K562 (cell line): ENCODE measurements at regions not wholly inside any gene's neighbourhood (a gene's known extent, or its start where the extent isn't known, plus 50 kb on each side); places are given as distances from the start of the nearest gene placed in this dataset.

ENCODE experiments used
- CBX5 ChIP-seq: IDR thresholded peaks from 2 replicates; pipeline ENCODE4 v1.6.1; 2014; ENCODE audit warnings: low read depth, borderline replicate concordance
- FOXJ2 ChIP-seq: fragments of 200-800 bp; sonication (Bioruptor generic); IDR thresholded peaks from 2 replicates; pipeline ENCODE4 v1.6.1; 2016; ENCODE audit warnings: missing genetic modification characterization, missing compliant biosample characterization
- JUND ChIP-seq, 2 experiments: IDR thresholded peaks; 2 replicates in 1 of 2; 3 replicates in 1 of 2; pipeline ENCODE4 v1.6.1; 2011; ENCODE audit warnings: borderline replicate concordance in 2 of 2, low read depth in 2 of 2, low read length in 2 of 2, improper control_type of control experiment in 1 of 2, missing biosample characterization in 1 of 2, missing genetic modification characterization in 1 of 2, missing genetic modification reagents in 1 of 2
- KDM2B ChIP-seq: fragments of 250-450 bp; sonication (Bioruptor Pico); IDR thresholded peaks from 2 replicates; pipeline ENCODE4 v1.8.0; 2021; ENCODE audit warnings: mild to moderate bottlenecking, moderate library complexity
- KLF6 ChIP-seq: fragments of 250-450 bp; sonication (Bioruptor Pico); IDR thresholded peaks from 2 replicates; pipeline ENCODE4 v1.4.0; 2020; ENCODE audit warnings: mild to moderate bottlenecking, moderate library complexity, borderline replicate concordance
- MAFK ChIP-seq: IDR thresholded peaks from 2 replicates; pipeline ENCODE4 v1.6.1; 2011; ENCODE audit warnings: low read length, improper control_type of control experiment
- PCBP1 ChIP-seq: fragments of 200-400 bp; formaldehyde crosslinking; IDR thresholded peaks from 2 replicates; pipeline ENCODE4 v1.6.1; 2018; ENCODE audit warnings: mild to moderate bottlenecking, low read depth, low read length; ENCODE audit not compliant: poor library complexity, severe bottlenecking
- POLR2AphosphoS2 ChIP-seq: IDR thresholded peaks from 2 replicates; pipeline ENCODE4 v1.6.1; 2012; ENCODE audit warnings: low read length, improper control_type of control experiment
- PPARD ChIP-seq: fragments of 250-450 bp; sonication (Bioruptor Pico); IDR thresholded peaks from 2 replicates; pipeline ENCODE4 v1.8.0; 2022; ENCODE audit warnings: inconsistent platforms, mild to moderate bottlenecking, moderate library complexity
- TCF3 ChIP-seq: sonication (generic); formaldehyde crosslinking; IDR thresholded peaks from 2 replicates; pipeline ENCODE4 v1.4.0; 2020; ENCODE audit warnings: mild to moderate bottlenecking, missing genetic modification reagents
- TRIM24 ChIP-seq, 2 experiments: fragments of 450-650 bp; IDR thresholded peaks; 2 replicates each; pipeline ENCODE4 v1.6.1; 2016
- ZBTB8A ChIP-seq: fragments of 450-650 bp; IDR thresholded peaks from 2 replicates; pipeline ENCODE4 v1.6.1; 2018; ENCODE audit warnings: mild to moderate bottlenecking, moderate library complexity; ENCODE audit not compliant: partially characterized antibody
- ZFP30 ChIP-seq: fragments of 250-450 bp; sonication (Bioruptor Pico); IDR thresholded peaks from 2 replicates; pipeline ENCODE4 v1.8.0; 2022; ENCODE audit warnings: moderate library complexity, mild to moderate bottlenecking, inconsistent platforms, borderline replicate concordance
- TF ChIP-seq, protein P1 (sequence below): fragments of 450-650 bp; IDR thresholded peaks from 2 replicates; pipeline ENCODE4 v1.6.1; 2016; ENCODE audit warnings: mild to moderate bottlenecking, moderate library complexity
- TF ChIP-seq, protein P2 (sequence below): fragments of 250-450 bp; sonication (Bioruptor Pico); IDR thresholded peaks from 2 replicates; pipeline ENCODE4 v1.4.0; 2020; ENCODE audit warnings: mild to moderate bottlenecking, moderate library complexity, borderline replicate concordance

DNA sequence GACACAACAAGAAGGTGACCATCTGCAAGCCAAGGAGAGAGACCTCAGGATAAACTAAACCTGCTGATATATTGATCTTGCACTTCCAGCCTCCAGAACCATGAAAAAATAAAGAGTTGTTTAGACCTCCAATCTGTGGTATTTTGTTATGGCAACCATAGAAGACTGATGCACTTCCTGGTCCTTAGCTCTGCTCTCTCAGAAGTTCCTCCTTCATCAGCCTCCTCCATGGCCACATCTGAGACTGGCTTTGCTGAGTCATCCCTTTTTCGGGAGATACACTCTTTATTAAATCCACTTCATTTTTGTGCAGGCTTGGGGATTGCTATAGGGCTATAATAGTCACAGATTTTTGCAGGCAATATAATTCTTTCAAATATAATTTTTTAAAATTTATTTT lies 89.6 kb upstream of the ATF7IP start (continued):
- TF ChIP-seq, protein P1, sequence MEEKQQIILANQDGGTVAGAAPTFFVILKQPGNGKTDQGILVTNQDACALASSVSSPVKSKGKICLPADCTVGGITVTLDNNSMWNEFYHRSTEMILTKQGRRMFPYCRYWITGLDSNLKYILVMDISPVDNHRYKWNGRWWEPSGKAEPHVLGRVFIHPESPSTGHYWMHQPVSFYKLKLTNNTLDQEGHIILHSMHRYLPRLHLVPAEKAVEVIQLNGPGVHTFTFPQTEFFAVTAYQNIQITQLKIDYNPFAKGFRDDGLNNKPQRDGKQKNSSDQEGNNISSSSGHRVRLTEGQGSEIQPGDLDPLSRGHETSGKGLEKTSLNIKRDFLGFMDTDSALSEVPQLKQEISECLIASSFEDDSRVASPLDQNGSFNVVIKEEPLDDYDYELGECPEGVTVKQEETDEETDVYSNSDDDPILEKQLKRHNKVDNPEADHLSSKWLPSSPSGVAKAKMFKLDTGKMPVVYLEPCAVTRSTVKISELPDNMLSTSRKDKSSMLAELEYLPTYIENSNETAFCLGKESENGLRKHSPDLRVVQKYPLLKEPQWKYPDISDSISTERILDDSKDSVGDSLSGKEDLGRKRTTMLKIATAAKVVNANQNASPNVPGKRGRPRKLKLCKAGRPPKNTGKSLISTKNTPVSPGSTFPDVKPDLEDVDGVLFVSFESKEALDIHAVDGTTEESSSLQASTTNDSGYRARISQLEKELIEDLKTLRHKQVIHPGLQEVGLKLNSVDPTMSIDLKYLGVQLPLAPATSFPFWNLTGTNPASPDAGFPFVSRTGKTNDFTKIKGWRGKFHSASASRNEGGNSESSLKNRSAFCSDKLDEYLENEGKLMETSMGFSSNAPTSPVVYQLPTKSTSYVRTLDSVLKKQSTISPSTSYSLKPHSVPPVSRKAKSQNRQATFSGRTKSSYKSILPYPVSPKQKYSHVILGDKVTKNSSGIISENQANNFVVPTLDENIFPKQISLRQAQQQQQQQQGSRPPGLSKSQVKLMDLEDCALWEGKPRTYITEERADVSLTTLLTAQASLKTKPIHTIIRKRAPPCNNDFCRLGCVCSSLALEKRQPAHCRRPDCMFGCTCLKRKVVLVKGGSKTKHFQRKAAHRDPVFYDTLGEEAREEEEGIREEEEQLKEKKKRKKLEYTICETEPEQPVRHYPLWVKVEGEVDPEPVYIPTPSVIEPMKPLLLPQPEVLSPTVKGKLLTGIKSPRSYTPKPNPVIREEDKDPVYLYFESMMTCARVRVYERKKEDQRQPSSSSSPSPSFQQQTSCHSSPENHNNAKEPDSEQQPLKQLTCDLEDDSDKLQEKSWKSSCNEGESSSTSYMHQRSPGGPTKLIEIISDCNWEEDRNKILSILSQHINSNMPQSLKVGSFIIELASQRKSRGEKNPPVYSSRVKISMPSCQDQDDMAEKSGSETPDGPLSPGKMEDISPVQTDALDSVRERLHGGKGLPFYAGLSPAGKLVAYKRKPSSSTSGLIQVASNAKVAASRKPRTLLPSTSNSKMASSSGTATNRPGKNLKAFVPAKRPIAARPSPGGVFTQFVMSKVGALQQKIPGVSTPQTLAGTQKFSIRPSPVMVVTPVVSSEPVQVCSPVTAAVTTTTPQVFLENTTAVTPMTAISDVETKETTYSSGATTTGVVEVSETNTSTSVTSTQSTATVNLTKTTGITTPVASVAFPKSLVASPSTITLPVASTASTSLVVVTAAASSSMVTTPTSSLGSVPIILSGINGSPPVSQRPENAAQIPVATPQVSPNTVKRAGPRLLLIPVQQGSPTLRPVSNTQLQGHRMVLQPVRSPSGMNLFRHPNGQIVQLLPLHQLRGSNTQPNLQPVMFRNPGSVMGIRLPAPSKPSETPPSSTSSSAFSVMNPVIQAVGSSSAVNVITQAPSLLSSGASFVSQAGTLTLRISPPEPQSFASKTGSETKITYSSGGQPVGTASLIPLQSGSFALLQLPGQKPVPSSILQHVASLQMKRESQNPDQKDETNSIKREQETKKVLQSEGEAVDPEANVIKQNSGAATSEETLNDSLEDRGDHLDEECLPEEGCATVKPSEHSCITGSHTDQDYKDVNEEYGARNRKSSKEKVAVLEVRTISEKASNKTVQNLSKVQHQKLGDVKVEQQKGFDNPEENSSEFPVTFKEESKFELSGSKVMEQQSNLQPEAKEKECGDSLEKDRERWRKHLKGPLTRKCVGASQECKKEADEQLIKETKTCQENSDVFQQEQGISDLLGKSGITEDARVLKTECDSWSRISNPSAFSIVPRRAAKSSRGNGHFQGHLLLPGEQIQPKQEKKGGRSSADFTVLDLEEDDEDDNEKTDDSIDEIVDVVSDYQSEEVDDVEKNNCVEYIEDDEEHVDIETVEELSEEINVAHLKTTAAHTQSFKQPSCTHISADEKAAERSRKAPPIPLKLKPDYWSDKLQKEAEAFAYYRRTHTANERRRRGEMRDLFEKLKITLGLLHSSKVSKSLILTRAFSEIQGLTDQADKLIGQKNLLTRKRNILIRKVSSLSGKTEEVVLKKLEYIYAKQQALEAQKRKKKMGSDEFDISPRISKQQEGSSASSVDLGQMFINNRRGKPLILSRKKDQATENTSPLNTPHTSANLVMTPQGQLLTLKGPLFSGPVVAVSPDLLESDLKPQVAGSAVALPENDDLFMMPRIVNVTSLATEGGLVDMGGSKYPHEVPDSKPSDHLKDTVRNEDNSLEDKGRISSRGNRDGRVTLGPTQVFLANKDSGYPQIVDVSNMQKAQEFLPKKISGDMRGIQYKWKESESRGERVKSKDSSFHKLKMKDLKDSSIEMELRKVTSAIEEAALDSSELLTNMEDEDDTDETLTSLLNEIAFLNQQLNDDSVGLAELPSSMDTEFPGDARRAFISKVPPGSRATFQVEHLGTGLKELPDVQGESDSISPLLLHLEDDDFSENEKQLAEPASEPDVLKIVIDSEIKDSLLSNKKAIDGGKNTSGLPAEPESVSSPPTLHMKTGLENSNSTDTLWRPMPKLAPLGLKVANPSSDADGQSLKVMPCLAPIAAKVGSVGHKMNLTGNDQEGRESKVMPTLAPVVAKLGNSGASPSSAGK, result no peak
- TF ChIP-seq JUND (IDR thresholded peaks at IDR 0.05; ENCODE audit: borderline replicate concordance, low read depth, low read length), result peak; percentile 18; the same call in 1 of the 2 replicates
- no peak; the same call in 2 of the 3 replicates for TF ChIP-seq JUND (tag; IDR thresholded peaks at IDR 0.05; ENCODE audit: borderline replicate concordance, low read depth, low read length)
- TF ChIP-seq, protein P2, sequence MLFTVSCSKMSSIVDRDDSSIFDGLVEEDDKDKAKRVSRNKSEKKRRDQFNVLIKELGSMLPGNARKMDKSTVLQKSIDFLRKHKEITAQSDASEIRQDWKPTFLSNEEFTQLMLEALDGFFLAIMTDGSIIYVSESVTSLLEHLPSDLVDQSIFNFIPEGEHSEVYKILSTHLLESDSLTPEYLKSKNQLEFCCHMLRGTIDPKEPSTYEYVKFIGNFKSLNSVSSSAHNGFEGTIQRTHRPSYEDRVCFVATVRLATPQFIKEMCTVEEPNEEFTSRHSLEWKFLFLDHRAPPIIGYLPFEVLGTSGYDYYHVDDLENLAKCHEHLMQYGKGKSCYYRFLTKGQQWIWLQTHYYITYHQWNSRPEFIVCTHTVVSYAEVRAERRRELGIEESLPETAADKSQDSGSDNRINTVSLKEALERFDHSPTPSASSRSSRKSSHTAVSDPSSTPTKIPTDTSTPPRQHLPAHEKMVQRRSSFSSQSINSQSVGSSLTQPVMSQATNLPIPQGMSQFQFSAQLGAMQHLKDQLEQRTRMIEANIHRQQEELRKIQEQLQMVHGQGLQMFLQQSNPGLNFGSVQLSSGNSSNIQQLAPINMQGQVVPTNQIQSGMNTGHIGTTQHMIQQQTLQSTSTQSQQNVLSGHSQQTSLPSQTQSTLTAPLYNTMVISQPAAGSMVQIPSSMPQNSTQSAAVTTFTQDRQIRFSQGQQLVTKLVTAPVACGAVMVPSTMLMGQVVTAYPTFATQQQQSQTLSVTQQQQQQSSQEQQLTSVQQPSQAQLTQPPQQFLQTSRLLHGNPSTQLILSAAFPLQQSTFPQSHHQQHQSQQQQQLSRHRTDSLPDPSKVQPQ, result no peak
- TF ChIP-seq KDM2B (CRISPR knock-in tag), result no peak
- TF ChIP-seq ZFP30 (CRISPR knock-in tag), result no peak
- no peak for TF ChIP-seq POLR2AphosphoS2
- TF ChIP-seq FOXJ2 (tag), result no peak
- TF ChIP-seq TCF3 (CRISPR knock-in tag), result no peak
- no peak for TF ChIP-seq KLF6 (CRISPR knock-in tag)
- TF ChIP-seq ZBTB8A, result no peak
- peak in 1 of 2 experiments; percentile 38; a peak in 1 of 4 replicates for TF ChIP-seq TRIM24 (IDR thresholded peaks at IDR 0.05)
- TF ChIP-seq PCBP1, result no peak
- TF ChIP-seq MAFK, result peak; percentile 95
- TF ChIP-seq PPARD (CRISPR knock-in tag), result no peak
- TF ChIP-seq CBX5, result no peak
